Fibroblast of mammary gland (primary cell): ENCODE measurements at regions not wholly inside any gene's neighbourhood (a gene's known extent, or its start where the extent isn't known, plus 50 kb on each side); places are given as distances from the start of the nearest gene placed in this dataset.
"Not testable (repeated sequence)": the region's sequence is repeated elsewhere in the genome, so short reads cannot be mapped to it uniquely, and the experiment has no call there.

ENCODE experiments used
- DNase-seq: peaks from one replicate; pipeline ENCODE4 v3.0.0-alpha.2; 2010; ENCODE audit warnings: low read depth
- H3K4me3 ChIP-seq: 2 replicates; pipeline ENCODE4 v1.5.1; 2011; ENCODE audit warnings: low read depth, mild to moderate bottlenecking, low read length, moderate library complexity; ENCODE audit not compliant: control insufficient read depth
- TF ChIP-seq, protein P1 (sequence below): conservative IDR thresholded peaks from 2 replicates; pipeline ENCODE4 v1.5.1; 2011; ENCODE audit warnings: low read depth, low read length, inconsistent platforms; ENCODE audit not compliant: control insufficient read depth, insufficient read depth

DNA sequence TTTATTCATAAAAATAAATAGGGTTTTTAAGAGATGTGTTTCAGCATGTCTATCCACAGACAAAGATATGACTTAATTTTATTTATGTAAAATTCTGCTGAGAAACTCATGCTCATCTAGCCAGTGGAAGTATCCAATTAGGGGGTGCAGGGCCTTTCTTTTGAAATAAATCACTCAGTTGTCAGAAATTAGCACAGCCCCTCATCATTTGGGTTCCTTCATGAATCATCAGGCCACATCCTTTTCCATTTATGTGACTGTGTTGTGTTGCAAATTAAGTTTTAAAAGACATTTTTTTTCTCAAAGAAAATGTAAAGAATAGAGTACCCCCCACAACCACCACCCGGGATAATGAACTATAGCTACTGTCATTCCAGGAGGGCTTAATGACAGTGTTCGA is 185.8 kb downstream of the NRP2 start:
- H3K4me3 ChIP-seq, result no peak overlapping the region
- TF ChIP-seq, protein P1, sequence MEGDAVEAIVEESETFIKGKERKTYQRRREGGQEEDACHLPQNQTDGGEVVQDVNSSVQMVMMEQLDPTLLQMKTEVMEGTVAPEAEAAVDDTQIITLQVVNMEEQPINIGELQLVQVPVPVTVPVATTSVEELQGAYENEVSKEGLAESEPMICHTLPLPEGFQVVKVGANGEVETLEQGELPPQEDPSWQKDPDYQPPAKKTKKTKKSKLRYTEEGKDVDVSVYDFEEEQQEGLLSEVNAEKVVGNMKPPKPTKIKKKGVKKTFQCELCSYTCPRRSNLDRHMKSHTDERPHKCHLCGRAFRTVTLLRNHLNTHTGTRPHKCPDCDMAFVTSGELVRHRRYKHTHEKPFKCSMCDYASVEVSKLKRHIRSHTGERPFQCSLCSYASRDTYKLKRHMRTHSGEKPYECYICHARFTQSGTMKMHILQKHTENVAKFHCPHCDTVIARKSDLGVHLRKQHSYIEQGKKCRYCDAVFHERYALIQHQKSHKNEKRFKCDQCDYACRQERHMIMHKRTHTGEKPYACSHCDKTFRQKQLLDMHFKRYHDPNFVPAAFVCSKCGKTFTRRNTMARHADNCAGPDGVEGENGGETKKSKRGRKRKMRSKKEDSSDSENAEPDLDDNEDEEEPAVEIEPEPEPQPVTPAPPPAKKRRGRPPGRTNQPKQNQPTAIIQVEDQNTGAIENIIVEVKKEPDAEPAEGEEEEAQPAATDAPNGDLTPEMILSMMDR, result no peak
- no peak for DNase-seq

DNA sequence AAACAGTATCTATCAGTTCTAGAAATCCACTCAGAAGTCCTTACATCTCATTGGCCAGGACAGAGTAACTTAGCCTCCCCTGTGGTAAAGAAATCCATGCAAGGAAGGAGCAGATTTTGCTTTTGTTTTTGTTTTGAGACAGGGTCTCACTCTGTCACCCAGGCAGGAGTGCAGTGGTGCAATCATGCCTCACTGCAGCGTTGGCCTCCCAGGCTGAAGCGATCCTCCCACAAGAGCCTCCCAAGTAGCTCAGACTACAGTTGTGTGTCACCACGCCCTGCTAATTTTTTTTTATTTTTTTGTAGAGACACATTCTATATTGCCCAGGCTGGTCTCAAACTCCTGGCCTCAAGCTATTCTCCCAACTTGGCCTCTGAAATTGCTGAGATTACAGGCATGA is 185.1 kb downstream of the NRP2 start:
- TF ChIP-seq, protein P1, result no peak
- DNase-seq, result no peak
- H3K4me3 ChIP-seq, result no peak overlapping the region

DNA sequence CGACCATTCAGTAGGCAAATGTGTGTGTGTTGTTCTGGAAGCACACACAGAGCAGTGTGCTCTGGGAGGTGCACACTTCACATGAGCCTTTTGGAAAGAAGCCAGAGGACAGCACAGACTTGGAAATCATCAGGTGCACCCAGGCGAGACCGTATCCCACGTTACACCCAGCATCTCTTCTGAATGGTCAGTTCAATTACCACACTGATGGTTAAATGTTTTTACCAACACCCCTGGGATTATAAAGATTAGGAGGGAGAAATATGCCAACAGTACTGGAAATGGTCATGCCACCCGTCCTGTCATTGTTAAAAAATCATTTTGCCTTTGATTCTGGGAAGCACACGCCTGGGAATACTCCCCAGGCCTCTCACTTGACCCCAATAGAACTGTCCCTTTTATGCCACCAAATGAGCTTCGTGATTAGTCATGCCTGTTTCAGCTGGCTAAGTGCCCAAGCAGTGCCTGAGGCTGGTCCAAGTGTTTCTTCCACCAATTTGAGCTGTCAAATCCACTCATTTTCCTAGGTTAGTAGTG is 183.7 kb downstream of the NRP2 start:
- DNase-seq, result peak; percentile 29
- no peak overlapping the region for H3K4me3 ChIP-seq
- TF ChIP-seq, protein P1, result no peak

DNA sequence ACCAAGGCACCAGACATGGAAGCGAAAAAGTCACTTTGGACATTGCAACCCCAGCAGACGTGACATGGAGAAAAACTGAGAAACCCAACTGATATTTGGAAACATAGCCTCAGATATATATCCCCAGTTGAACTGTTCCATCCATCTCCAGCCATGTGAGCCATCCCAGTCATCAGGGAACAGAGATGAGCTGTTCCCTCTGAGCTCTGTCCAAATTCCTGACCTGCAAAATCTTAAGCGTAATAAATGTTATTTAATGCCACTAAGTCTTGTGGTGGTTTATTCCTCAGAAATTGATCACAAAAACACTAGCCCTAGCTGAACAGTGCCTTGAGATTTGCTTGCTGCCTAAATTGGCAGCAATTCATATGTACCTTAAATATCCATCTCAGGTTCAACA is 182.8 kb downstream of the NRP2 start:
- DNase-seq, result no peak
- no peak overlapping the region for H3K4me3 ChIP-seq
- TF ChIP-seq, protein P1, result no peak

DNA sequence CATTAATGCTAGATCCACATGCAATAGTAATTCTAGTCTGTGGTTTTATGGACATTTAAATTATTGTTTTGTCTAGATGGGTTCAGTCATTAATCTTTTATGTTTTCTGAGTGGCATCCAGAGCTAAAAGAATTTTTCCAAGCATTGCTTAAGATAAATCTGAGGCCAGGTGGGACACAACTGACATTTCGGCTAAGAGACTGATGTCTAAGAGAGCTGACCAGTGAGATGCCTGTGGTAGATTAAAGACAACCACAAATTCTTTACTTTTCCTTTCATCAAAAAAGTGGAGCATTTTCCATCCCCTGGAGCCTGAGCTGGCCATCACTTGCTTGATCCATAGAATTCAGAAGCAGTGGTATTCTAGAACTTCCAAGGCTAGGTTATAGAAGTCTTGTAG is 182.2 kb downstream of the NRP2 start:
- no peak for DNase-seq
- H3K4me3 ChIP-seq, result no peak overlapping the region
- TF ChIP-seq, protein P1, result no peak

DNA sequence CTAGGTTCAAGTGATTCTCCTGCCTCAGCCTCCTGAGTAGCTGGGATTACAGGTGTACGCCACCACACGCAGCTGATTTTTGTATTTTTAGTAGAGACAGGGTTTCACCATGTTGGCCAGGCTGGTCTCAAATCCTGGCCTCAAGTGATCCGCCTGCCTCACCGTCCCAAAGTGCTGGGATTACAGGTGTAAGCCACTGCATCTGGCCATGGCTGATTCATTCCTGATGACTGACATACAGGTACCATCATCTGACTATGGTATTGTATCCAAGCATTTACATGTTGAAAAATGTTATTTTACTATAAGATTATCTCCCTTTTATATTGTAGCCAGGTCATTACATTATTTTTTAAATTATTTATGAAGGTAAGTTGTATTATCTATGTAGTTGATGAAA is 180.5 kb downstream of the NRP2 start:
- not testable (repeated sequence) for DNase-seq, H3K4me3 ChIP-seq

DNA sequence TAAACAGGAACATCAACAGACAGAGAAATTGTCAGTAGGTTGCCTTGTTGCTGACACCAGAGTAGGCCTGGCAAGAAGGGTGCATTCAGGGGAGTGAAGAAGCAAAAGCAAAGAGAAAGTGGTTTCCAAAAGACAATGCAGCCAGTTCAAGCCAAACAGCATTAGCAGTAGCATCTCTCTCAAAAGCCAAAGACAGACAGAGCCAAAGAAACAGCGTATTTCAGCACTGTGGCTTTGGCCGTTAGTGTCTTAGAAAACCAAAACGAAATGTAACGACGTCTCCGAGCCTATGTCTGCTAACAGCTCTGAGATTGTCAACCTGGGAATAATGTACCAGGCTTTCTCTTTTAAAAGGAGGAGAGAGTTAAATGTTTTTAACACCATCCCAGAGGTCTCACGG is 178.6 kb downstream of the NRP2 start:
- H3K4me3 ChIP-seq, result no peak overlapping the region
- TF ChIP-seq, protein P1, result no peak
- no peak for DNase-seq
